Ureter (tissue), 1 donor: ENCODE measurements at regions not wholly inside any gene's neighbourhood (a gene's known extent, or its start where the extent isn't known, plus 50 kb on each side); places are given as distances from the start of the nearest gene placed in this dataset.
"Not testable (repeated sequence)": the region's sequence is repeated elsewhere in the genome, so short reads cannot be mapped to it uniquely, and the experiment has no call there.

Source experiments
- DNase-seq: peaks from one replicate; pipeline ENCODE4 v3.0.0-alpha.2; 2020; ENCODE audit warnings: low spot score
- donor health status: DM: yes; HTN: yes; CAD: no.

GRCh38 chr1:199041173-199041914 is 402.5 kb downstream of the PTPRC start:
- no peak for DNase-seq

DNA sequence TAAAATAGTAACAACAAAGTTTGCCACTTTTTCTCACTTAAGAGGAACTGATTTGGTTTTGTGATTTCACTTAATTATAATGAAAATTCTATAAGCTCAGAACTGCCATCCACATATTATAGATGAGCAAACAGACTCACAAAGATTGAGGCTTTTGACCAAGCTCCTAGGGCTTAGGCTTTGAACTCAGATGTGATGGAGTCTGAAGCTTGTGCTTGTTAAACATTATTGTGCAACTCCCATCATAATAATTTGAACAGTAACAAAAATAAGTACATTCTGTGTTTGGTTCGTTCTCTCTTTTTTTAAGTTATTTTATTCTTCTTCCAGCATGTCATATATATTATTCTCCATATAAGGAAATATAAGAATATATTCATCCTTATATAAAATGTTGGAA is 403.4 kb downstream of the PTPRC start:
- no peak for DNase-seq

DNA sequence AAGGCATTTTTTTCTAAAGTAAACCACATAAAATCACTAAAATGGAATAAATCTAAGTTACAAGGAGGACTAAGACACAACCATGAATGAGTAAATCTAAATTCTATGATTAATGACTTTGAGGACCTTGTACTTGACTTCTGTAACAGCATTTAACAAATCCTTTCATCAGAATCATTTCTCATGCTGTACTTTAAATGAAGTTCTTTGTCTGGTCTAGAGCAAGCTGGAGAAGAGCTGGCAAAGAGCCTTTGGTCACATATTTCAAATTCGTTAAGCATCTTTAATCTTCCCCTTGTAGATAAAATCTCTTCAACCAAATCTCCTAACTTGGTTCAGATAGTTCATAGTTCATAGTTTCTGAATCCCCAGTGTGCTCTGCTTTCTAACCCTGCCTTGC is 405.4 kb downstream of the PTPRC start:
- no peak for DNase-seq

DNA sequence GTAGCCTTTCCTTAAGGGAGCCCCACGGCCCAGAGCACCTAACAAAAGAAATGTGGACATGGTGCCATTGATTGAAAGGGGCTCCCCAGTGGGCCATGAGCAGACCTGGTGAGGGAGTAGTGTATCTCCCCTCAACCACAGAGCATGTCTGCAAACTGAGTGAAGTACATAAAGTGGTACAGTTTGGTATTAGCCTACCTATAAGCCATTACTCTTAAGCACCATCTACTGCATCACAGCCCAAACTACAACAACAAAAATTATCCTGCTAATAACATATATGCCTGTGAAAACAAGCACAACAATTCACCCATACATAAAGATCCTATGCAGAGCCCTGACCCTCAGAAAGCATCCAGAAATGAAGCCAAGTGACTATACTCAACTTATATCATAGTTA is 407.8 kb downstream of the PTPRC start:
- DNase-seq = no peak

DNA sequence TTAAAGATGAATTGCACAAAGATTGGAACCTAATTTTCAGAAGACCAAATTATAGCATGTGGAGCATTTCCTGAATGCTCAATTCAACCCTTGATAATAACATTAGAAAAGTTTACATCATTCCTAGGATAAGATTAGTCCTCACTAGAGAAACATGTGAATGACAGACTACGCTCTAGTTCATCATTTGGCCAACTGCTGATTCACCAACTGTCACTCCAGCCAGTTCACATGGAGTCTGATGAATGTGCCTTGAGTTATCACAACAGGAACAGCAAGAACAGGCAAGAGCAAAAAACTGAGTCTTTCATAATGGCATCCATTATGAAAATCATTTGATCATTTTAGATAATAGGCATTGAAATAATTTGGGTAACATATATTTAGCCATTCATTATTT is 415.9 kb downstream of the PTPRC start:
- DNase-seq = no peak

GRCh38 chr1:199057322-199057721 is 418.5 kb downstream of the PTPRC start:
- DNase-seq = no peak

DNA sequence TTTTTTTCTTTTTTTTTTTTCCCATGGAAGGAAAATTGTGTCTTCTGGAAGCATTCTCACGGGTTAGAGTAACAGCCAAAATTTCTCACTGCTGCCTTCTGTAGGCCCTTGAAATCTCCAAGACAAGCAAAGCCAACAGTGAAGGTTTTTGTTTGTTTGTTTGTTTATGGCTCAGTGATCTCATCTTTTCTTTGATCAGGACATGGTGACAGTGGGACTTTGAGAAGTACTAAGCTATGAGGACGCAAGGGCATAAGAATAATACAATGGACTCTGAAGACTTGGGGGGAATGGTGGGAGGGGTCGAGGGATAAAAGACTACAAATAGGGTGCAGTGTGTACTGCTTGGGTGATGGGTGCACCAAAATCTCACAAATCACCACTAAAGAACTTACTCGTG is 419.4 kb downstream of the PTPRC start:
- DNase-seq = no peak

- no peak for DNase-seq
These were observed 426.1 kb downstream of the PTPRC start for GRCh38 chr1:199064971-199065370.

DNA sequence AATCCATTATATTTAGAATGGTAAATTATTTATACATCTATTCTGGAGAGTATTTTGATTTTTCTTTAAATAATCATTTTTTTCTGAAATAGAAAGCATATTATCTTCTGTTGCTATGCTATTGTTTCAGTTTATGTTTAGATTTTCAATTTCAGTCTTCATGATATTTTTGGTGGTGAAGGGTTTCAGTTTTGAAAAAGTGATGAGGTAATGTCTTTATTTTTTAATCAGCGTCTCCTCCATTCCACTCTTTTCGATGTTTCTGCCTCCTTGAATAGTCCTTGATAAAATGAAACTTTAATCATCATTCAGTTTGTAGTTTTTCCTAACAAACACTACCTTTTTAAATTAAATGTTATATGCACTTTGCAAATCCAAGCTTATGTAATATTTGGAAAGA is 428.6 kb downstream of the PTPRC start:
- DNase-seq = no peak

- DNase-seq = no peak
These were observed 432.2 kb downstream of the PTPRC start for GRCh38 chr1:199071080-199071479.

DNA sequence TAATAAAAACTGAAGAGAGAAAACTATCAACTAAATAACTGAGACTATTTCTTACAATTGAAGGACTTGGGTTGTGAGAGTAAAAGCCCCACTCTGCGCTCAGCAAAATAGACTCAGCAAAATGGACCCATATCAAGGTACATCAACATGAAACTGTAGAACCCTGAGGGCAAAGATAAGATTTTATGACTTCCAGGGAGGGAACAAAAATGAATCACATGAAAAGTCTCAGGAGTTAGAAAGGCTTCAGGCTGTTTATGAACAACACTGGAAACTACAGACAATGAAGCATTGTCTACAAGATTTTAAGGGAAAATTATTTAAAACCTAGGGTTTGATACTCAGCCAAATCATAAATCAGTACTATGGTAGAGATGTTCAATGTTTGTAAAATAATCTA is 434.3 kb downstream of the PTPRC start:
- no peak for DNase-seq

DNA sequence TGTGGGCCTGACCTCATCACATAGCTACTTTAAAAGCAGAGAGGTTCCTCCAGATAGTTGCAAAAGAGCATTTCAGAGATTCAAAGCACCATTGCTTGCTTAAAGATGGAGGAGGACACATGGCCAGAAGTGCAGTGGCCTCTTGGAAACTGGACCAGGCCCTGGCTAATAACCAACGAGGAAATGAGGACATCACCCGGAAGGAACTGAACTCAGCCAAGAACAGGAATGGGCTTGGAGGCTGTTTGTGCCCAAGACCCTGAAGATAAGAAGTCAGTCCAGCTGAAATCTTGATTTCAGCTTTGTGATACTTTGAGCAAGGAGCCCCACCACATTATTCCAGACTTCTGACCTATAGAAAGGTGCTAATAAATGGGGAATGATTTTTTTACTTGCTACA is 437.0 kb downstream of the PTPRC start:
- no peak for DNase-seq

DNA sequence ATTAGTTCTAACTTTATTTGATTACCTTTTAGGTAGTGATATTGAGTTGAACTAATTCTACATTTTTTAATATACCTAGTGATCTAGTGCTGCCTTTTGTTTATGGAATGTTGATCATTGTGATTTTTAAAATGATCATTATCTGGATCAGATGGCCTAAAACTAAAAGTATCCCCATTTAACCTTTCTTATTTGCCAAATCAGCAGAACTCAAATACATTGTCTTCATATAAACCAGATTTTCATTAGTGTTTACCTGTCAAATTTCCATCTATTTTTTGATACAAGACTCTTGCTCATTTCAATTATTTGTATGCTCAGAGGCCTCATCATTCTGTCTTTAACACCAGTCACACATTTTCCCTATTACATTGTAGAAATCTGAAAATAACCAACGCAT is 441.2 kb downstream of the PTPRC start:
- DNase-seq = no peak

- no peak for DNase-seq
These were observed 442.9 kb downstream of the PTPRC start for GRCh38 chr1:199081739-199082138.

GRCh38 chr1:199082778-199083389 is 444.0 kb downstream of the PTPRC start:
- DNase-seq = no peak

GRCh38 chr1:199083680-199084079 is 444.8 kb downstream of the PTPRC start:
- DNase-seq = no peak

DNA sequence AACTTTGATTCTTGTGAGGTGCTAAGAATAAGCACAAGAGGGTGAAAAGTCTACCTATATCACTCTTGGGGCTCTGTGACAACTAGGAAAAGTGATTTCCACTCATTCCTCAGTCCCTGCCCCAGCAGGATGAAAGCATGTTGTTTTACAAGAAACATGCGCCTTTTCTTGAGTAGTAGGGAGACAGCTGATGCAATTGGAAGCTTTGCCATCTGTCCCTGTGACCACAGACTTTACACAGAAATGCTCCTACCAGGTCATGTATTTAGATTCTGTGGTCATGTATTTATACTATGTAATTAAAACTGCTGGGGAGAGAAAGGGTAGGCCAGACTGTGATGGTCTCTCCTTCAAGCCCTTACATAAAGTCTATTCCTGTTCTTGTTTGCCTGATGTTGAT is 445.5 kb downstream of the PTPRC start:
- no peak for DNase-seq

- DNase-seq = no peak
These were observed 447.1 kb downstream of the PTPRC start for GRCh38 chr1:199085903-199086302.

GRCh38 chr1:199087144-199087543 is 448.3 kb downstream of the PTPRC start:
- no peak for DNase-seq

DNA sequence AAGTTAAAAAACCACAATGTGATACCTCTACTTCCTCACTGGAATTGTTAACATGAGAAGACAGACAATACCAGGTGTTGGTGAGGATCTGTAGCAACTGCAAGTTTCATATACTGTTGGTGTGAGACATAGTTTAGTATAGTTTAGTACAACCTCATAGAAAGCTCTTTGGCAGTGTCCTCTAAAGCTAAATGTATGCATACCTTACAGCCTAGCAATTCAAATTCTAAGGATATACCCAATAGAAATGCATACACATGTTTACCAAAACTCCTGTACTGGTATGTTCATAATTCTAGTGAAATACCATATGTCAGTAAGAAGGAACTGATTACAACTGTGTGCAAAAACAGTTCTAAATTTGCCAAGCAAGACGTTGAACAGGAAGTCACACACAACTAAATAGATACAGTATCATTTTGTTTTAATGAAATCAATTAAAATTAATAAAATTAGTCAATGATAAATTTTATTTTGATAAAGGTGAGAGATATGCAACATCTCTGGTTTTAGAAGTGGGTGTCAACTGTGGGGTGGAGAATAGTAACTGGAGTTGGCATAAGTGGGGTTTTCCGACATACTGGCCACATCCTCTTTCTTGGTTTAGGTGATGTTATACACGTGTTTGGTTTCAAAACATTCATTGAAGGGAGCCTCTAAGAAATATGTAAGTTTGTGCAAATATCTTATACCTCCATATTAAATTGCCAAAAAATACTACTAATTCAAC is 450.7 kb downstream of the PTPRC start:
- DNase-seq = no peak

DNA sequence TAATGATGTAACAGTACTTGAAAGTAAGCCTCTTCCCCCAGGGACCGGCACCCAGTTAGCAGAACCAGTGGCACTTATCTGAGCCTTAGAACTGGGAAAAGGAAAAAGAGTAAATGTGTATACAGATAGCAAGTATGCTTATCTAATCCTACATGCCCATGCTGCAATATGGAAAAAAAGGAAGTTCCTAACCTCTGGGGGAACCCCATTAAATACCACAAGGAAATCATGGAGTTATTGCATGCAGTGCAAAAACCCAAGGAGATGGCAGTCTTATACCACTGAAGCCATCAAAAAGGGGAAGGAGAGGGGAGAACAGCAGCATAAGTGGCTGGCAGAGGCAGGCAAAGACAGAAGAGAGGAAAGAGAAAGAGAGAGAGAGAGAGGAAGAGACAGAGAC is 456.8 kb downstream of the PTPRC start:
- not testable (repeated sequence) for DNase-seq

DNA sequence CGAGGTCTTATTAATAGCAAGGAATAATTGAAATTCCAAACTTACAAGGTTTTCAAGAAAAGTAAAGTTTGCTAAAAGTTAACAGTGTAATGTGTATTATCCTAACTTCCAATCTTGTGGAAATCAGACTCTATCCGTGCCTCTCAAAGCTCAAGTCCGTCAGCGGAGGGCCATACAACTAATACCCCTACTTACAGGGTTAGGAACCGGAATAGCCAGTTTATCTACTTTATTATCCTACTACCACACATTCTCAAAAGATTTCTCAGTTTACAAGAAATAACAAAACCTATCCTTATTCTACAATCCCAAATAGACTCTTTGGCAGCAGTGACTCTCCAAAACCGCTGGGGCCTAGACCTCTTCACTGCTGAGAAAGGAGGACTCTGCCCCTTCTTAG is 457.8 kb downstream of the PTPRC start:
- no peak for DNase-seq

- no peak for DNase-seq
These were observed 459.6 kb downstream of the PTPRC start for GRCh38 chr1:199098468-199098867.
